ENCODE measurements at regions not wholly inside any gene's neighbourhood (a gene's known extent, or its start where the extent isn't known, plus 50 kb on each side); places are given as distances from the start of the nearest gene placed in this dataset.

GRCh38 chr10:6783471-6783870 is 203.4 kb upstream of the PRKCQ start:
- Histone ChIP-seq H2BK120ac (ENCODE audit: low read depth, low read length) (no peak overlapping the region), H2BK5ac (ENCODE audit: low read length) (no peak overlapping the region), H3K79me1 (ENCODE audit: low read depth, low read length) (no peaks in the 10 kb centered on the region), H3K4ac (ENCODE audit: low read length) (no peak overlapping the region), H2AK5ac (ENCODE audit: low read depth, low read length) (no peak overlapping the region), H3K27me3 (ENCODE audit: control insufficient read depth in 3 of 3, insufficient read depth in 3 of 3, low read depth in 1 of 3, low read length in 3 of 3) (no peaks in the 10 kb centered on the region), H2BK12ac (ENCODE audit: low read length) (no peak overlapping the region), H3K27ac (replicated peaks; ENCODE audit: low read length) (no peak overlapping the region), H3K23ac (ENCODE audit: low read depth, low read length, poor library complexity) (no peak overlapping the region), H3K36me3 (replicated peaks in 1 of 2; ENCODE audit: control insufficient read depth in 2 of 2, insufficient read depth in 2 of 2, low read length in 2 of 2) (no peaks in the 10 kb centered on the region), H3K4me2 (ENCODE audit: insufficient read depth, low read length, poor library complexity, severe bottlenecking) (no peak overlapping the region), H4K8ac (ENCODE audit: low read depth, low read length) (no peak overlapping the region), H2BK15ac (ENCODE audit: low read length) (no peak overlapping the region), H3K9me3 (replicated peaks in 1 of 2; ENCODE audit: control insufficient read depth in 2 of 2, insufficient read depth in 1 of 2, low read depth in 1 of 2, low read length in 2 of 2) (no peaks in the 10 kb centered on the region), H4K91ac (ENCODE audit: low read depth, low read length, poor library complexity) (no peak overlapping the region), H3K14ac (ENCODE audit: low read length) (no peak overlapping the region), H3K4me1 (ENCODE audit: control insufficient read depth in 2 of 2, insufficient read depth in 1 of 2, low read depth in 1 of 2, low read length in 2 of 2) (peaks cover 9 to 16% of the 10 kb centered on the region in 2 donors), H3K4me3 (ENCODE audit: low read length in 2 of 2) (no peak overlapping the region), H2AFZ (ENCODE audit: low read length) (no peak overlapping the region), H3K18ac (ENCODE audit: low read length) (no peak overlapping the region), H3K9ac (ENCODE audit: low read depth, low read length, poor library complexity) (no peak overlapping the region)
- DNase-seq (ENCODE audit: low spot score) = no peak
- WGBS, 2 donors (ENCODE audit: extremely low coverage in 2 of 2, insufficient read length in 2 of 2, insufficient replicate concordance in 1 of 2) = no CpG with 5 or more reads among the region's 1 CpG

- no peak overlapping the region for H3K4me2 ChIP-seq (ENCODE audit: insufficient read depth, low read length, poor library complexity, severe bottlenecking)
- no peak overlapping the region for H3K4ac ChIP-seq (ENCODE audit: low read length)
- no peak overlapping the region for H3K18ac ChIP-seq (ENCODE audit: low read length)
- H3K4me1 ChIP-seq (ENCODE audit: control insufficient read depth in 2 of 2, insufficient read depth in 1 of 2, low read depth in 1 of 2, low read length in 2 of 2) = peaks cover 9 to 16% of the 10 kb centered on the region in 2 donors
- no peak overlapping the region for H3K4me3 ChIP-seq (ENCODE audit: low read length in 2 of 2)
- H3K79me1 ChIP-seq (ENCODE audit: low read depth, low read length) = no peaks in the 10 kb centered on the region
- no peak overlapping the region for H2BK15ac ChIP-seq (ENCODE audit: low read length)
- H2BK5ac ChIP-seq (ENCODE audit: low read length) = no peak overlapping the region
- no peak overlapping the region for H2BK12ac ChIP-seq (ENCODE audit: low read length)
- H3K23ac ChIP-seq (ENCODE audit: low read depth, low read length, poor library complexity) = no peak overlapping the region
- no peaks in the 10 kb centered on the region for H3K27me3 ChIP-seq (ENCODE audit: control insufficient read depth in 3 of 3, insufficient read depth in 3 of 3, low read depth in 1 of 3, low read length in 3 of 3)
- H3K9ac ChIP-seq (ENCODE audit: low read depth, low read length, poor library complexity) = no peak overlapping the region
- no CpG with 5 or more reads among the region's 2 CpGs for WGBS, 2 donors (ENCODE audit: extremely low coverage in 2 of 2, insufficient read length in 2 of 2, insufficient replicate concordance in 1 of 2)
- no peak overlapping the region for H3K27ac ChIP-seq (replicated peaks; ENCODE audit: low read length)
- H4K8ac ChIP-seq (ENCODE audit: low read depth, low read length) = no peak overlapping the region
- no peak overlapping the region for H4K91ac ChIP-seq (ENCODE audit: low read depth, low read length, poor library complexity)
- H2BK120ac ChIP-seq (ENCODE audit: low read depth, low read length) = no peak overlapping the region
- no peaks in the 10 kb centered on the region for H3K9me3 ChIP-seq (replicated peaks in 1 of 2; ENCODE audit: control insufficient read depth in 2 of 2, insufficient read depth in 1 of 2, low read depth in 1 of 2, low read length in 2 of 2)
- no peak overlapping the region for H3K14ac ChIP-seq (ENCODE audit: low read length)
- no peak overlapping the region for H2AFZ ChIP-seq (ENCODE audit: low read length)
- H2AK5ac ChIP-seq (ENCODE audit: low read depth, low read length) = no peak overlapping the region
- DNase-seq (ENCODE audit: low spot score) = no peak
- H3K36me3 ChIP-seq (replicated peaks in 1 of 2; ENCODE audit: control insufficient read depth in 2 of 2, insufficient read depth in 2 of 2, low read length in 2 of 2) = no peaks in the 10 kb centered on the region
Observed at GRCh38 chr10:6782378-6782777, 202.3 kb upstream of the PRKCQ start.

- H3K4me3 ChIP-seq (ENCODE audit: low read length in 2 of 2) = no peak overlapping the region
- no CpG with 5 or more reads among the region's 3 CpGs for WGBS, 2 donors (ENCODE audit: extremely low coverage in 2 of 2, insufficient read length in 2 of 2, insufficient replicate concordance in 1 of 2)
Observed at GRCh38 chr10:6781133-6781770, 201.2 kb upstream of the PRKCQ start.

GRCh38 chr10:6780008-6780677 is 200.1 kb upstream of the PRKCQ start:
- H2BK15ac ChIP-seq (ENCODE audit: low read length) = no peak overlapping the region
- no peaks in the 10 kb centered on the region for H3K27me3 ChIP-seq (ENCODE audit: control insufficient read depth in 3 of 3, insufficient read depth in 3 of 3, low read depth in 1 of 3, low read length in 3 of 3)
- H2BK5ac ChIP-seq (ENCODE audit: low read length) = no peak overlapping the region
- no peak overlapping the region for H2BK12ac ChIP-seq (ENCODE audit: low read length)
- no peak overlapping the region for H4K91ac ChIP-seq (ENCODE audit: low read depth, low read length, poor library complexity)
- H3K79me1 ChIP-seq (ENCODE audit: low read depth, low read length) = no peaks in the 10 kb centered on the region
- H3K23ac ChIP-seq (ENCODE audit: low read depth, low read length, poor library complexity) = no peak overlapping the region
- no peak for DNase-seq (ENCODE audit: low spot score)
- H4K8ac ChIP-seq (ENCODE audit: low read depth, low read length) = no peak overlapping the region
- no peak overlapping the region for H3K4me3 ChIP-seq (ENCODE audit: low read length in 2 of 2)
- no peak overlapping the region for H3K4ac ChIP-seq (ENCODE audit: low read length)
- H2AK5ac ChIP-seq (ENCODE audit: low read depth, low read length) = no peak overlapping the region
- H3K18ac ChIP-seq (ENCODE audit: low read length) = no peak overlapping the region
- no peak overlapping the region for H3K4me2 ChIP-seq (ENCODE audit: insufficient read depth, low read length, poor library complexity, severe bottlenecking)
- no peaks in the 10 kb centered on the region for H3K36me3 ChIP-seq (replicated peaks in 1 of 2; ENCODE audit: control insufficient read depth in 2 of 2, insufficient read depth in 2 of 2, low read length in 2 of 2)
- WGBS, 2 donors (ENCODE audit: extremely low coverage in 2 of 2, insufficient read length in 2 of 2, insufficient replicate concordance in 1 of 2) = no CpG with 5 or more reads among the region's 5 CpGs
- H3K9ac ChIP-seq (ENCODE audit: low read depth, low read length, poor library complexity) = no peak overlapping the region
- H3K27ac ChIP-seq (replicated peaks; ENCODE audit: low read length) = no peak overlapping the region
- no peaks in the 10 kb centered on the region for H3K9me3 ChIP-seq (replicated peaks in 1 of 2; ENCODE audit: control insufficient read depth in 2 of 2, insufficient read depth in 1 of 2, low read depth in 1 of 2, low read length in 2 of 2)
- no peak overlapping the region for H3K14ac ChIP-seq (ENCODE audit: low read length)
- no peak overlapping the region for H2BK120ac ChIP-seq (ENCODE audit: low read depth, low read length)
- H3K4me1 ChIP-seq (ENCODE audit: control insufficient read depth in 2 of 2, insufficient read depth in 1 of 2, low read depth in 1 of 2, low read length in 2 of 2) = peaks cover 0 to 8% of the 10 kb centered on the region in 2 donors
- no peak overlapping the region for H2AFZ ChIP-seq (ENCODE audit: low read length)

More at GRCh38 chr10:6781133-6781770, 201.2 kb upstream of the PRKCQ start:
- no peak overlapping the region for H3K4ac ChIP-seq (ENCODE audit: low read length)
- H3K23ac ChIP-seq (ENCODE audit: low read depth, low read length, poor library complexity) = no peak overlapping the region
- H2BK120ac ChIP-seq (ENCODE audit: low read depth, low read length) = no peak overlapping the region
- H3K27me3 ChIP-seq (ENCODE audit: control insufficient read depth in 3 of 3, insufficient read depth in 3 of 3, low read depth in 1 of 3, low read length in 3 of 3) = no peaks in the 10 kb centered on the region
- no peak overlapping the region for H4K91ac ChIP-seq (ENCODE audit: low read depth, low read length, poor library complexity)
- no peaks in the 10 kb centered on the region for H3K9me3 ChIP-seq (replicated peaks in 1 of 2; ENCODE audit: control insufficient read depth in 2 of 2, insufficient read depth in 1 of 2, low read depth in 1 of 2, low read length in 2 of 2)
- no peak overlapping the region for H2BK15ac ChIP-seq (ENCODE audit: low read length)
- H3K27ac ChIP-seq (replicated peaks; ENCODE audit: low read length) = no peak overlapping the region
- no peak overlapping the region for H3K4me2 ChIP-seq (ENCODE audit: insufficient read depth, low read length, poor library complexity, severe bottlenecking)
- H2BK5ac ChIP-seq (ENCODE audit: low read length) = no peak overlapping the region
- H3K9ac ChIP-seq (ENCODE audit: low read depth, low read length, poor library complexity) = no peak overlapping the region
- H4K8ac ChIP-seq (ENCODE audit: low read depth, low read length) = no peak overlapping the region
- H3K79me1 ChIP-seq (ENCODE audit: low read depth, low read length) = no peaks in the 10 kb centered on the region
- H3K4me1 ChIP-seq (ENCODE audit: control insufficient read depth in 2 of 2, insufficient read depth in 1 of 2, low read depth in 1 of 2, low read length in 2 of 2) = peaks cover 5 to 15% of the 10 kb centered on the region in 2 donors
- no peak overlapping the region for H2BK12ac ChIP-seq (ENCODE audit: low read length)
- no peak overlapping the region for H2AFZ ChIP-seq (ENCODE audit: low read length)
- no peak overlapping the region for H3K14ac ChIP-seq (ENCODE audit: low read length)
- no peaks in the 10 kb centered on the region for H3K36me3 ChIP-seq (replicated peaks in 1 of 2; ENCODE audit: control insufficient read depth in 2 of 2, insufficient read depth in 2 of 2, low read length in 2 of 2)
- DNase-seq (ENCODE audit: low spot score) = no peak
- no peak overlapping the region for H2AK5ac ChIP-seq (ENCODE audit: low read depth, low read length)
- no peak overlapping the region for H3K18ac ChIP-seq (ENCODE audit: low read length)

Measured in neuronal stem cell (in vitro differentiated cells).